Activated T-cell treated with anti-CD3 and anti-CD28 coated beads, Interleukin-2, amount 50 U/mL, for 4 hours (primary cell): ENCODE measurements at regions not wholly inside any gene's neighbourhood (a gene's known extent, or its start where the extent isn't known, plus 50 kb on each side); places are given as distances from the start of the nearest gene placed in this dataset.

Experiments used
- ATAC-seq, 2 donors: fragments of 200-7000 bp; cut with Tn5 transposase; one replicate each; pipeline ENCODE4 v1.10.0; 2021
- DNase-seq: peaks from one replicate; pipeline ENCODE4 v3.0.0-alpha.2; 2020
- H3K27me3 Mint-ChIP-seq: one replicate; pipeline ENCODE4 v1.8.0; 2021; ENCODE audit warnings: low read depth, mixed read lengths
- H3K36me3 Mint-ChIP-seq: one replicate; pipeline ENCODE4 v1.8.0; 2022; ENCODE audit warnings: mixed read lengths; ENCODE audit not compliant: insufficient read depth
- H3K4me1 Mint-ChIP-seq: one replicate; pipeline ENCODE4 v1.8.0; 2021; ENCODE audit warnings: low read depth, mixed read lengths
- H3K4me3 Mint-ChIP-seq: one replicate; pipeline ENCODE4 v1.8.0; 2021; ENCODE audit warnings: mild to moderate bottlenecking, moderate library complexity, mixed read lengths
- H3K9me3 Mint-ChIP-seq: one replicate; pipeline ENCODE4 v1.8.0; 2021; ENCODE audit warnings: mixed read lengths

- H3K4me3 Mint-ChIP-seq, result no peak overlapping the region
- no peaks in the 10 kb centered on the region for H3K27me3 Mint-ChIP-seq
- H3K36me3 Mint-ChIP-seq, result no peaks in the 10 kb centered on the region
- H3K9me3 Mint-ChIP-seq, result peaks cover 22% of the 10 kb centered on the region
- no peak for DNase-seq
- no peak for ATAC-seq
- no peaks in the 10 kb centered on the region for H3K4me1 Mint-ChIP-seq
Observed at GRCh38 chr3:78141269-78141668, 1101.4 kb downstream of the ROBO2 start.

- Mint-ChIP-seq H3K9me3 (peaks cover 21% of the 10 kb centered on the region), H3K4me3 (no peak overlapping the region), H3K4me1 (no peaks in the 10 kb centered on the region), H3K27me3 (no peaks in the 10 kb centered on the region), H3K36me3 (no peaks in the 10 kb centered on the region)
- DNase-seq, result no peak
- no peak for ATAC-seq
Observed at GRCh38 chr3:78143000-78143399, 1103.1 kb downstream of the ROBO2 start.

- ATAC-seq, result no peak
- no peaks in the 10 kb centered on the region for H3K4me1 Mint-ChIP-seq
Observed at GRCh38 chr3:78148986-78149717, 1109.3 kb downstream of the ROBO2 start.

GRCh38 chr3:78153973-78154372 lies 1114.1 kb downstream of the ROBO2 start:
- no peaks in the 10 kb centered on the region for H3K36me3 Mint-ChIP-seq
- H3K4me3 Mint-ChIP-seq, result no peak overlapping the region
- H3K4me1 Mint-ChIP-seq, result no peaks in the 10 kb centered on the region
- ATAC-seq (no peak), DNase-seq (no peak)
- H3K9me3 Mint-ChIP-seq, result peaks cover 14% of the 10 kb centered on the region
- no peaks in the 10 kb centered on the region for H3K27me3 Mint-ChIP-seq

More at GRCh38 chr3:78148986-78149717, 1109.3 kb downstream of the ROBO2 start:
- H3K4me3 Mint-ChIP-seq, result no peak overlapping the region
- H3K36me3 Mint-ChIP-seq, result no peaks in the 10 kb centered on the region
- no peak for DNase-seq
- H3K27me3 Mint-ChIP-seq, result no peaks in the 10 kb centered on the region
- peaks cover 25% of the 10 kb centered on the region for H3K9me3 Mint-ChIP-seq

DNA sequence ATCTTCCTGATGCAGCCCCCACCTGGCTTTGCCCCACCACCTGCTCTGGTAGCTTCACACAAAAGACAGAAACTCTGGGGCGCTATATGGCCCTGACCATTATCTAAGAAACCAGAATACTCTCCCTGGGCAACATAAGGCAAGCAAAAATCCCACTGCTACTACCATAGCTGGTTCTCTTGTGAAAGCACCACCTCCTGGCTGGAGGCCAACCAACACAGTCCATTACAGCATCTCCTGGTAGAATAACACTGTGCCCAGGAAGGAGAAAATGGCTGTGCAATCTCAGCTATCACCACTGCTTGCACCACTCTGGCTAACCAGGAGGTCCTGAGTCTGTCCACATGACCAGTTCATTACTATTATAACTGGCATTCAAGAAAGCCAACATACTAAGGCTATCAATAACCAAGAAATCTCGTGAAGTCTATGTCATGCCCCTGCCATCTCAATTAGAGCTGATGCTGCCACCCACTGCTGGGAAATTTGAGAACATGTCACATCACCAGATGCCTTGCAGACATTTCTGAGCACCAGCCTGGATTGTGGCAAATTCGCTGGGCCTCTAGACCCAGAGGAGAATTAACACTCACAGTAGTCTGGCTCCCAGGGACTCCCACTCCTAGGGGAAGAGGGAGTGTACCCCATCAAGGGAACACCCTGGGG lies 1114.8 kb downstream of the ROBO2 start:
- ATAC-seq, result no peak
- no peaks in the 10 kb centered on the region for H3K27me3 Mint-ChIP-seq
- H3K9me3 Mint-ChIP-seq, result peaks cover 14% of the 10 kb centered on the region

GRCh38 chr3:78161736-78162135 lies 1121.8 kb downstream of the ROBO2 start:
- no peaks in the 10 kb centered on the region for H3K4me1 Mint-ChIP-seq
- H3K9me3 Mint-ChIP-seq, result peaks cover 5% of the 10 kb centered on the region
- DNase-seq (no peak), ATAC-seq (no peak)
- no peak overlapping the region for H3K4me3 Mint-ChIP-seq
- H3K27me3 Mint-ChIP-seq, result no peaks in the 10 kb centered on the region
- H3K36me3 Mint-ChIP-seq, result no peaks in the 10 kb centered on the region

More for the DNA sequence above, 1114.8 kb downstream of the ROBO2 start:
- H3K36me3 Mint-ChIP-seq, result no peaks in the 10 kb centered on the region
- DNase-seq, result no peak
- no peaks in the 10 kb centered on the region for H3K4me1 Mint-ChIP-seq
- no peak overlapping the region for H3K4me3 Mint-ChIP-seq

- Mint-ChIP-seq H3K9me3 (peaks cover 5% of the 10 kb centered on the region), H3K4me3 (no peak overlapping the region), H3K27me3 (no peaks in the 10 kb centered on the region), H3K36me3 (no peaks in the 10 kb centered on the region), H3K4me1 (no peaks in the 10 kb centered on the region)
- DNase-seq, result no peak
- ATAC-seq, result no peak
Observed at GRCh38 chr3:78163379-78163778, 1123.5 kb downstream of the ROBO2 start.

DNA sequence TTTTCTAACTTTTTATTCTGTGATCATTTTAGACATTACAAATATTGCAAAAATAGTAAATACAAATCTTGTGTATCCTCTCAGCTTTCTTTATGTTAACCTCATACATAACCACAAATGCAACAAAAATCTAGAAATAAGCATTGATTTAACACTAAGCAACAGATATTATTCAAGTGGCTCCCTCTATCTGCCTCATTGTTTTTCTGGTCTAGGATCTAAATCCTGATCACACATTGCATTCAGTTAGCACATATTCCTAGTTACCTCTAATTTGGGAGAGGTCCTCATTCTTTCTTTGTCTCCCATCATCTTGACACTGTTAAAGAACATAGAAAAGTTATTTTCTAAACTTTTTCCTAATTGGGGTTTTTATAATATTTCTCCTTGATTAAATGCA lies 1126.0 kb downstream of the ROBO2 start:
- Mint-ChIP-seq H3K27me3 (no peaks in the 10 kb centered on the region), H3K4me1 (no peaks in the 10 kb centered on the region), H3K36me3 (no peaks in the 10 kb centered on the region), H3K4me3 (no peak overlapping the region), H3K9me3 (peaks cover 2% of the 10 kb centered on the region)
- DNase-seq, result no peak
- ATAC-seq, result no peak

DNA sequence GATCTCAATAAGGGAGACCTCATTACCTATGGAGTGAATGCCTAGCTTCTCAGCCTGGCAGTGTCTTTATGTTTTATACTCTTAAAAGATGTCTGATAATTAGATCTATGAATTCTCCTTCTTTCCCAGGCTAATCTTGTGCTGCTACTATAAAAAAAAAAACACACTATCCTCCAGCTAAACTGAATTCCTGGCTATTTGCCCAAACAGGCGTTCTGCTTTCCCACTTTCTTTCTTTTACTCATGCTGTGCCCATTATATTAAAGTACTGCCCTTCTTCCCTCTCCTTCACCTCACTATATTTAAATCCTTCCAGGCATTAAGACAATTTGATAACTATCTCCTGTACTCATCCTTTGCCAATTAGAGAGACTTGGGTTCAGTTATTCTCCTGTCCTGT lies 1134.9 kb downstream of the ROBO2 start:
- no peaks in the 10 kb centered on the region for H3K27me3 Mint-ChIP-seq
- H3K36me3 Mint-ChIP-seq, result no peaks in the 10 kb centered on the region
- DNase-seq (no peak), ATAC-seq (no peak)
- no peaks in the 10 kb centered on the region for H3K4me1 Mint-ChIP-seq
- H3K4me3 Mint-ChIP-seq, result no peak overlapping the region
- H3K9me3 Mint-ChIP-seq, result peaks cover 9% of the 10 kb centered on the region

DNA sequence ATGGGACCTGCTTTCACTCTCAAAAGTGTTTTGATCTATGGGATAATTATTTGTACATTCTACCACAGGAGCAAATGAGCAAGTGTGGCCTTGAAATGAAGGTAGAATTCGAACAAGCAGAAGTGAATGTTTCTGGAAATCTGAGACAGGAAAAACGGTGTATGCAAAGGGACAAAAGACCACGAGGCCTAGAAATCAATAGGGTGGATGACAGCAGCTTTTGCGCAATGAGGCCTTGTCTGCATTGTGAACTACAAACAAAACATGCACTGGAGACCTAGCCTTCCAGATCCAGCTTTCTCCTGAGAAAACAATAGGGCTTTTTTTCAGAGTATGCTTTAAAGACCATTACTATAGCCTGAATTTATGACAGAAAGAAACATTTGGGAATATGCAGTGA lies 1137.0 kb downstream of the ROBO2 start:
- DNase-seq (no peak), ATAC-seq (no peak)
- Mint-ChIP-seq H3K4me1 (no peaks in the 10 kb centered on the region), H3K27me3 (no peaks in the 10 kb centered on the region), H3K9me3 (peaks cover 16% of the 10 kb centered on the region), H3K36me3 (no peaks in the 10 kb centered on the region), H3K4me3 (no peak overlapping the region)

- ATAC-seq (no peak), DNase-seq (no peak)
- Mint-ChIP-seq H3K9me3 (peaks cover 14% of the 10 kb centered on the region), H3K27me3 (no peaks in the 10 kb centered on the region), H3K4me1 (no peaks in the 10 kb centered on the region), H3K4me3 (no peak overlapping the region), H3K36me3 (no peaks in the 10 kb centered on the region)
Observed at GRCh38 chr3:78177780-78178179, 1137.9 kb downstream of the ROBO2 start.

DNA sequence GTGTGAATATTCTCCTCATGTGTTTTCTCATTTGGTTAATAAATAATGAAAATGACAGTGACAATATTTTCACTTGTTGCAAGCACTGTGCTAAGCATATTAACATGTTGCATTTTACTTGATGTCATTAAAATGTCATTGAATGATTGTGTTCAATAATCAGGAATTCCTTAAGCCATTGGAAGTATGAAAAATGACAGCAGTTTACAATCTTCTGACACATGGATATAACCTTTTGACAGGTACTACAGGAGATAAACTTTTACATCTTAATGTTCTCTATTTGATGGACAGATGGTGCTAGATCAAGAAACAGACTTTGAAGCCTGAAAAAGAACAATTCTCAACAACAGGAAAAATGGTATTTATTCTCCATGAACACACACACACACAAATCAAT lies 1138.3 kb downstream of the ROBO2 start:
- DNase-seq, result no peak
- H3K4me1 Mint-ChIP-seq, result no peaks in the 10 kb centered on the region
- peaks cover 14% of the 10 kb centered on the region for H3K9me3 Mint-ChIP-seq
- no peaks in the 10 kb centered on the region for H3K36me3 Mint-ChIP-seq
- no peak for ATAC-seq
- no peak overlapping the region for H3K4me3 Mint-ChIP-seq
- no peaks in the 10 kb centered on the region for H3K27me3 Mint-ChIP-seq

GRCh38 chr3:78178740-78179363 lies 1139.0 kb downstream of the ROBO2 start:
- DNase-seq (no peak), ATAC-seq (no peak)
- Mint-ChIP-seq H3K4me1 (no peaks in the 10 kb centered on the region), H3K27me3 (no peaks in the 10 kb centered on the region), H3K9me3 (peaks cover 16% of the 10 kb centered on the region), H3K36me3 (no peaks in the 10 kb centered on the region), H3K4me3 (no peak overlapping the region)

DNA sequence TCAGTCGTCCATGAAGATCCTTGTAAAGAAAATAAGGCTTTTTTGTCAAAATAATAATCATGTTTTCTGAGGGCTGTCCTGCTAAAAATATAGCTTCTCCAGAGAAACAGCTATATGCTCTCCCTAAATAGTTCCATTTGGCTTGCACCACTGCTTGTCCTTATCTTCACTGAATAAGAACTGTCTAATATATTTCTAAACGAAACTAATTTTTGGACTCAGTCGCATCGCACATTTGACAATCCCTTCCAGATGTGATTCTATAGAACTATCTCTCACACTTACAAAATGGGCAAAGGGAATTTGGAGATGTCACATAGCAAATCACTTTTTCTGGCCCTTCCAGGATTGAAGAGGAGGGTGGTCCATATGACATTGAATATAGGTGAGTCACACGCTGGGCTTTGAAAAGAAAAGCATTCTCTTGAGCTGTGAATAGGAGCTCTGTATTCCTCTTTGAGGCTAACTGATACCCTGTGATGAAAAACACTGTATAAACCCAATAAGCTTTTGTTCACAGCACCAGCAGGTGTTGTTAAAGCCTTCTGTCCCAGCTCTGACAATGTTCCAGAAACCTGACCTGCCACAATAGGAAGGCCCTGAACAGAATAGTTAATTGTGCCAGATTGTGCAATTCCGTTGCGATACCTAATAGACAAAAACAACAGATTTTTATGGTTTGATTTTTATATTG lies 1144.2 kb downstream of the ROBO2 start:
- DNase-seq (no peak), ATAC-seq (no peak)
- H3K9me3 Mint-ChIP-seq, result peaks cover 14% of the 10 kb centered on the region
- H3K36me3 Mint-ChIP-seq, result no peaks in the 10 kb centered on the region
- H3K27me3 Mint-ChIP-seq, result no peaks in the 10 kb centered on the region
- no peaks in the 10 kb centered on the region for H3K4me1 Mint-ChIP-seq
- no peak overlapping the region for H3K4me3 Mint-ChIP-seq
